SK-N-SH (cell line): ENCODE measurements at regions not wholly inside any gene's neighbourhood (a gene's known extent, or its start where the extent isn't known, plus 50 kb on each side); places are given as distances from the start of the nearest gene placed in this dataset.

Experiments used
- EP300 ChIP-seq, 2 experiments: IDR thresholded peaks; 2 replicates each; pipeline versions ENCODE4 v1.4.0 to v1.6.1; 2012; ENCODE audit warnings: borderline replicate concordance in 1 of 2, low read depth in 1 of 2, low read length in 1 of 2
- EZH2phosphoT487 ChIP-seq: fragments of 200-600 bp; sonication (generic); IDR thresholded peaks from 2 replicates; pipeline ENCODE4 v1.6.1; 2017; ENCODE audit warnings: low read depth, mixed run types, mild to moderate bottlenecking, antibody characterized with exemption, moderate library complexity, borderline replicate concordance
- FOXM1 ChIP-seq: IDR thresholded peaks from 2 replicates; pipeline ENCODE4 v1.4.0; 2012; ENCODE audit warnings: low read depth, mild to moderate bottlenecking
- JUND ChIP-seq: IDR thresholded peaks from 2 replicates; pipeline ENCODE4 v1.4.0; 2012
- MXI1 ChIP-seq: IDR thresholded peaks from 2 replicates; pipeline ENCODE4 v1.6.1; 2012; ENCODE audit warnings: mild to moderate bottlenecking, low read depth, low read length, improper control_type of control experiment
- NRF1 ChIP-seq: IDR thresholded peaks from 2 replicates; pipeline ENCODE4 v1.6.1; 2012; ENCODE audit warnings: low read depth, mild to moderate bottlenecking, low read length
- RAD21 ChIP-seq: IDR thresholded peaks from 2 replicates; pipeline ENCODE4 v1.6.1; 2012; ENCODE audit warnings: mild to moderate bottlenecking, low read length
- REST ChIP-seq: IDR thresholded peaks from 2 replicates; pipeline ENCODE4 v1.6.1; 2012; ENCODE audit warnings: mild to moderate bottlenecking, low read depth, low read length, moderate library complexity
- SMC3 ChIP-seq: IDR thresholded peaks from 2 replicates; pipeline ENCODE4 v1.6.1; 2012; ENCODE audit warnings: low read depth, low read length, improper control_type of control experiment
- TAF1 ChIP-seq: IDR thresholded peaks from 2 replicates; pipeline ENCODE4 v1.6.1; 2012; ENCODE audit warnings: low read depth, mild to moderate bottlenecking, low read length, moderate library complexity, borderline replicate concordance
- YY1 ChIP-seq: IDR thresholded peaks from 2 replicates; pipeline ENCODE4 v1.4.0; 2012; ENCODE audit warnings: low read depth, mild to moderate bottlenecking
- TF ChIP-seq, protein P1 (sequence below): fragments of 200-600 bp; sonication (generic); IDR thresholded peaks from 2 replicates; pipeline ENCODE4 v1.6.1; 2017; ENCODE audit warnings: antibody characterized with exemption, mild to moderate bottlenecking, moderate library complexity
- TF ChIP-seq, protein P2 (sequence below): IDR thresholded peaks from 2 replicates; pipeline ENCODE4 v1.4.0; 2012; ENCODE audit warnings: low read depth

- TF ChIP-seq, protein P1, sequence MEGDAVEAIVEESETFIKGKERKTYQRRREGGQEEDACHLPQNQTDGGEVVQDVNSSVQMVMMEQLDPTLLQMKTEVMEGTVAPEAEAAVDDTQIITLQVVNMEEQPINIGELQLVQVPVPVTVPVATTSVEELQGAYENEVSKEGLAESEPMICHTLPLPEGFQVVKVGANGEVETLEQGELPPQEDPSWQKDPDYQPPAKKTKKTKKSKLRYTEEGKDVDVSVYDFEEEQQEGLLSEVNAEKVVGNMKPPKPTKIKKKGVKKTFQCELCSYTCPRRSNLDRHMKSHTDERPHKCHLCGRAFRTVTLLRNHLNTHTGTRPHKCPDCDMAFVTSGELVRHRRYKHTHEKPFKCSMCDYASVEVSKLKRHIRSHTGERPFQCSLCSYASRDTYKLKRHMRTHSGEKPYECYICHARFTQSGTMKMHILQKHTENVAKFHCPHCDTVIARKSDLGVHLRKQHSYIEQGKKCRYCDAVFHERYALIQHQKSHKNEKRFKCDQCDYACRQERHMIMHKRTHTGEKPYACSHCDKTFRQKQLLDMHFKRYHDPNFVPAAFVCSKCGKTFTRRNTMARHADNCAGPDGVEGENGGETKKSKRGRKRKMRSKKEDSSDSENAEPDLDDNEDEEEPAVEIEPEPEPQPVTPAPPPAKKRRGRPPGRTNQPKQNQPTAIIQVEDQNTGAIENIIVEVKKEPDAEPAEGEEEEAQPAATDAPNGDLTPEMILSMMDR, result no peak
- TF ChIP-seq MXI1, result no peak
- no peak for TF ChIP-seq NRF1
- TF ChIP-seq FOXM1, result no peak
- TF ChIP-seq, protein P2, sequence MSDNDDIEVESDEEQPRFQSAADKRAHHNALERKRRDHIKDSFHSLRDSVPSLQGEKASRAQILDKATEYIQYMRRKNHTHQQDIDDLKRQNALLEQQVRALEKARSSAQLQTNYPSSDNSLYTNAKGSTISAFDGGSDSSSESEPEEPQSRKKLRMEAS, result no peak
- no peak for TF ChIP-seq TAF1
- TF ChIP-seq EP300 (IDR thresholded peaks at IDR 0.05; ENCODE audit: borderline replicate concordance in 1 of 2, low read depth in 1 of 2, low read length in 1 of 2), result no peak
- no peak for TF ChIP-seq EZH2phosphoT487
- TF ChIP-seq JUND, result no peak
- no peak for TF ChIP-seq YY1
- no peak for TF ChIP-seq REST
- no peak for TF ChIP-seq RAD21
- no peak for TF ChIP-seq SMC3
Measured at GRCh38 chr18:37672001-37672400, 106.4 kb upstream of the CELF4 start.
